ENCODE measurements at regions not wholly inside any gene's neighbourhood (a gene's known extent, or its start where the extent isn't known, plus 50 kb on each side); places are given as distances from the start of the nearest gene placed in this dataset.

DNA sequence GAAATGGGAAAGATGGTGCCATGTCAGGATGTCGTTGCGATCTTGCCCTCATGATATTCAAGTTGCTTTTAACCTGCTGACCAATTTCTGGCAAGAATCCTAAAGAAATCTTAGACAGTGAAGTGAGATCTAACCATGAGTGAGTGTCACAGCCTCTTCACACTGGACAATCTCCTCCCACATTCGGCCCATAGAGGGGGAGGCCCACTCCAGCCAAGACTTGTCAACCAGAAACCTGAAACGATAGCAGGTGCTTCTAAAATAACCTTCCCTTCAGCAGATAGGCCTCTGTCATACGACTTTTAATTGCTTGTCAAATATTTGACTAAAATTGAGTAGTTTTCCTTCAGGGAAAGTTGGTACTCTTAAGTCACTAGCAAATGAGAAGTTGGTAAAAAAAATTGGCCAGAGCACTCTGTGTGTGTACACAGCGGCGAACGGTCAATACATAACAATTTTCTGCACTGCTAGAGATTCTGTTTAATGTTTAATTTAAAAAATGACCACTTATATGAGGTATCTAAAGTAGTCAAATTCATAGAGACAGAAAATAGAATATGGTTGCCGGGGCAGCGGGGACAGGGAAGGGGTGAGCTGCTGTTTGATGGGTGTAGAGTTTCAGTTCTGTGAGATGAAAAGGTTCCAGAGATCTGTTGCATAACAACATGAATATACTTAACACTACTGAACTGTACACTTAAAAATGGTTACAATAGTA lies 110.2 kb downstream of the VAPA start:
- DNase-seq (ENCODE audit: low read depth): no peak
- H3K4me3 ChIP-seq (ENCODE audit: low read depth, low read length): no peak overlapping the region
- TF ChIP-seq, protein P1, sequence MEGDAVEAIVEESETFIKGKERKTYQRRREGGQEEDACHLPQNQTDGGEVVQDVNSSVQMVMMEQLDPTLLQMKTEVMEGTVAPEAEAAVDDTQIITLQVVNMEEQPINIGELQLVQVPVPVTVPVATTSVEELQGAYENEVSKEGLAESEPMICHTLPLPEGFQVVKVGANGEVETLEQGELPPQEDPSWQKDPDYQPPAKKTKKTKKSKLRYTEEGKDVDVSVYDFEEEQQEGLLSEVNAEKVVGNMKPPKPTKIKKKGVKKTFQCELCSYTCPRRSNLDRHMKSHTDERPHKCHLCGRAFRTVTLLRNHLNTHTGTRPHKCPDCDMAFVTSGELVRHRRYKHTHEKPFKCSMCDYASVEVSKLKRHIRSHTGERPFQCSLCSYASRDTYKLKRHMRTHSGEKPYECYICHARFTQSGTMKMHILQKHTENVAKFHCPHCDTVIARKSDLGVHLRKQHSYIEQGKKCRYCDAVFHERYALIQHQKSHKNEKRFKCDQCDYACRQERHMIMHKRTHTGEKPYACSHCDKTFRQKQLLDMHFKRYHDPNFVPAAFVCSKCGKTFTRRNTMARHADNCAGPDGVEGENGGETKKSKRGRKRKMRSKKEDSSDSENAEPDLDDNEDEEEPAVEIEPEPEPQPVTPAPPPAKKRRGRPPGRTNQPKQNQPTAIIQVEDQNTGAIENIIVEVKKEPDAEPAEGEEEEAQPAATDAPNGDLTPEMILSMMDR (IDR thresholded peaks at IDR 0.05; ENCODE audit: insufficient read depth, low read depth, low read length, missing control alignments): no peak

DNA sequence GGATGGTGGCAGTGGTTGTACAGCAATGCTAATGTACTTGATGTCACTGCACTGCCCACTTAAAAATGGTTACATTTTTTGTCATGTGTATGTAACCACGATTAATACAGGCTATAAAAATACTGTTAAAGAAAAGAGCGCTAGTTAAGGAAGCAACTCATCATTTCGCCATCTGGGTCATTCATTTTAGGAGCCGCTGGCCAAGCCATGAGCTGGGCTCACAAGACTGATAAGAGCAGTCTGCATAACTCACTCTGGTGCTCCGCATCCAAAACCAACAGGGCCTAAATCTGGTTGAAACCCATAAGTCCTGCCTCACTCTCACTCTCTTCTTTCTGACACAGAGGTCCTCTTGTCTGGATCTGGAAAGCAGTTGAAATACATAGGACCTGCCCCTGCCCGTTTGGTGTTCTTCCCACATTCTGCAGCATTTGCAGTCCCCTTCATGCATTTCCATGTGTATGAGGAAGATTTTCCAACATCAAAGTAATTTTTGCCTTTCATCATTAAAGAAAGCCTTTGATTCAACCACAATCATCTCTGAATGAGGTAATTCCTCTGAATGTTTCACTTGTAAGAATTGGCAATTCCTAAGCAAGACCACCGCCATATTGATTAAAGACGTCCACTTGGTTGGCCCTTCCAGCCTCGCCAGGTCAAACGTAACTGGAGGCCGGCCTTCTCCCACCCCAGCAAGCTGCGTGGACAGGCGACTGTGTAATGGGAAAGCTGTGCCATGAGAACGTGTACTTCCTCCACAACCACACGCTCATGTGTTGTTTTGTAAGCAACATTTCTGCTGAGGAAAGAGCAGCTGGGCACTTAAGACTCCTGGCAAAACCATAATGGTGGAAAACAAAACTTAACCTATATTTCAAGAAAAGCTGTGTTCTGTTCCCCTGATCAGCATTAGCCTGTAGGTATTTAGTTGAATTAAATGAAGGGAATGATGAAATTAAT lies 112.2 kb downstream of the VAPA start:
- DNase-seq (ENCODE audit: low read depth): no peak
- H3K4me3 ChIP-seq (ENCODE audit: low read depth, low read length): no peak overlapping the region
- TF ChIP-seq, protein P1 (IDR thresholded peaks at IDR 0.05; ENCODE audit: insufficient read depth, low read depth, low read length, missing control alignments): no peak

DNA sequence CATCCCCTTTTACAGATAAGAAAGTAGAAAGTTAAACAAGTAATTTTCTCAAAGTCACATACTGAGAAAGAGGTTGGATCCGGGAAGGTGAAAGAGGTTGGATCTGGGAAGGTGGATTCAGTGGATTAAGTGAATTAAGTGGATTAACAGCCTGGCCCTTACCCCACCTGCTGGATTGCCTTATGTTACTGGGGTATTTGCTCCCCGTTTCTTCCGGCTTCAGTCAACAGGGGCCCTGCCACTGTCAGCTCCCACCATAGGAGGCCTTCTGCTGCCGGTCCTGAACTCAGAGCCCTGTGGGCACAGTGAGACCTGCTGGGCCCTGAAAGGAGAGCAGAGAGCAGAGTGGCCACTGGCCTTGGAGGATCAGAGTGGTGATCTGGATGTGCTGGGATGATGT lies 113.2 kb downstream of the VAPA start:
- TF ChIP-seq, protein P1 (IDR thresholded peaks at IDR 0.05; ENCODE audit: insufficient read depth, low read depth, low read length, missing control alignments): no peak
- no peak overlapping the region for H3K4me3 ChIP-seq (ENCODE audit: low read depth, low read length)
- no peak for DNase-seq (ENCODE audit: low read depth)

DNA sequence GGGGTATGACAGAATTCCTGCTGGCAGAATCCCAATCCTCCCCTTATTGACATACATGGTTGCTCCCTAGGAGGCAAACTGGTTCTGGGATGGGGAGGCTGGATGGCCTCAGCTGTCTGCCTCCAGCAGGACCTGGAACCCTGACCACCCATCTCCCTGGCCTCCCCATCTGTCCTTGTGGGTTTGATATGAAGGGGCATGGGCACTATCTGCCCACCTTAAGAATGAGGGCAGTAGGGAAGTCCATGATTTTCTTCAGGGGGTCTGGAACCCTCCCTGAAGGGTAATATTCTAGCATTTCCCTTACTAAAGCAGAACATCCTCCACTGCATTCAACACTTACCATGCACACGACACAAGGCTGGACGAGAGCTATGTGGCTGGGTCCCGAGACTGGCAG lies 113.6 kb downstream of the VAPA start:
- no peak overlapping the region for H3K4me3 ChIP-seq (ENCODE audit: low read depth, low read length)
- DNase-seq (ENCODE audit: low read depth): no peak
- TF ChIP-seq, protein P1 (IDR thresholded peaks at IDR 0.05; ENCODE audit: insufficient read depth, low read depth, low read length, missing control alignments): no peak

DNA sequence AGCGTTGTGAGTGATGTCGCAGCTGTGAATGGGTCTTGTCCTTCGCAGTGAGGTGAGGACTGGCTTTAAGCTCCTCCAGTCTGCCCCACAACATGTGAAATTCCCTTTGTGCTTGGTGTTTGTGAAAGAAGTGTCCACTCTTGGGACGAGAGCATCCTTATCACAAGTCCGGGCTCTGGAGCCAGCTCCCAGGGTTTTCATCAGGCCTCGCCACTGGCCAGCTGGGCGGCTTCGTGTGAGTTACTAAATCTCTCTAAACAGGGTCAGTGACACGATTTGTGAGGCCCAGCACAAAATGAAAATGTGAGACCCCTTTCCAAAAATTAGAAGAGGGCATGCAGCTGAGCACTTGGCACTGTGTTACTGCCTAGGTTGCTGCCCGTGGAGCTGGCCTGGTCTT lies 115.9 kb downstream of the VAPA start:
- no peak for DNase-seq (ENCODE audit: low read depth)
- TF ChIP-seq, protein P1 (IDR thresholded peaks at IDR 0.05; ENCODE audit: insufficient read depth, low read depth, low read length, missing control alignments): no peak
- no peak overlapping the region for H3K4me3 ChIP-seq (ENCODE audit: low read depth, low read length)

DNA sequence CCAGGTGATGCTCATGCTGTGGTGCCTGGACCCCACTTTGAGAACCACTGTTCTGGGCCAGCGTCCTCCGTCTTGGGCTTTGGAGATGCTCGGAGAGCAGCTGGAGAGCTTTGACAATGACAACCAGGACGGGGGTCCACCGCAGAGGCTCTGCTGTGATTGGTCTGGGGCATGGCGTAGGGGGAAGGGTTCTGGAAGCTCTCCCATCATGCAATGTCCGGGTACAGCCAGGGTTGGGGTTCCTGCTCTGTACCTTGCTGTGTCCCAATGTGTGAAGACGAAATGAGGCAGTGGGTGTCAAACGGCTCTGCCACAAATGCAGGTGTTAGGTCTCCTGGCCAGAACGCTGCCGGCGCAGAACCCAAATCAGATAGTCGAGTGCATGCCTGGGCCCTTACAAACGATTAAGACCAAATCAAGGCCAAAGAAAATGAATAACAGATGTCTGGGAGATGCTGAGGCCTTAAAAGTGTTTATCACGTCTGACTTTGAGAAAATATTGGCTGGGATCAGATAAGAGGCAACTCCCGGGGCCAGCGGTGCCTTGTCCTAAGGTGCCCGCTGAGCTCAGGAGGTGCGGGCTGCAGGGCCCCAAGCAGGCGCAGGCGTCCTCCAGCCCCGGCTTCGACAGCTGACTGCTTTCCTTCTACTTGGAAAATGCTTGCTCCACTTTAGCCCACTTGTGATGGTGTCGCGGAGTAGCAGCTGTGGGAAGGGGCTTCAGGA lies 117.2 kb downstream of the VAPA start:
- no peak for DNase-seq (ENCODE audit: low read depth)
- TF ChIP-seq, protein P1 (IDR thresholded peaks at IDR 0.05; ENCODE audit: insufficient read depth, low read depth, low read length, missing control alignments): no peak
- no peak overlapping the region for H3K4me3 ChIP-seq (ENCODE audit: low read depth, low read length)
